ENCODE measurements at regions not wholly inside any gene's neighbourhood (a gene's known extent, or its start where the extent isn't known, plus 50 kb on each side); places are given as distances from the start of the nearest gene placed in this dataset.

GRCh38 chr16:59021751-59022150, 287.6 kb upstream of the GOT2 start:
- FAIRE-seq: no peak
- BruUV-seq (replicated peaks): no TSS peak
- no peaks in the 10 kb centered on the region for H3K79me2 ChIP-seq (ENCODE audit: insufficient read depth, low read length)
- H4K20me1 ChIP-seq (ENCODE audit: insufficient read depth, low read length): no peaks in the 10 kb centered on the region
- no peaks in the 10 kb centered on the region for H3K4me1 ChIP-seq (ENCODE audit: insufficient read depth, low read length)
- H3K4me2 ChIP-seq (ENCODE audit: low read depth, low read length): no peak overlapping the region
- no peaks in the 10 kb centered on the region for H3K27me3 ChIP-seq (ENCODE audit: control insufficient read depth in 1 of 2, insufficient read depth in 2 of 2, low read length in 2 of 2)
- no peak overlapping the region for H3K9ac ChIP-seq (ENCODE audit: insufficient read depth, low read depth, low read length)
- no peaks in the 10 kb centered on the region for H3K9me3 ChIP-seq (ENCODE audit: low read length)
- H3K36me3 ChIP-seq (replicated peaks in 1 of 2; ENCODE audit: control insufficient read depth in 1 of 2, insufficient read depth in 2 of 2, low read length in 2 of 2): no peaks in the 10 kb centered on the region
- CTCF ChIA-PET (ENCODE audit: low intra/inter-chr PET ratio, low total read pairs): no interaction called here
- no peak for TF ChIP-seq ZNF883 (CRISPR knock-in tag; IDR thresholded peaks at IDR 0.05; ENCODE audit: not compliant biosample characterization)
- TF ChIP-seq ZBED4 (CRISPR knock-in tag; IDR thresholded peaks at IDR 0.05; ENCODE audit: borderline replicate concordance): no peak
- POLR2A ChIA-PET: no interaction called here
- intact Hi-C loops (cut with micrococcal nuclease; ENCODE audit: unreplicated experiment) (no loop called here), in situ Hi-C loops (cut with HindIII; ENCODE audit: extremely low pct_ligation_motif_present, low pct_unique_long_range_greater_than_20kb) (no loop called here)
- DNase-seq (ENCODE audit: low spot score): no peak
- H3K4me3 ChIP-seq (replicated peaks in 1 of 3; ENCODE audit: insufficient read depth in 1 of 3, low read depth in 2 of 3, low read length in 3 of 3): no peak overlapping the region
- H3K27ac ChIP-seq (ENCODE audit: extremely low read length, insufficient read depth, low read length): no peak overlapping the region
- no peak for ATAC-seq
- no peak overlapping the region for H2AFZ ChIP-seq (ENCODE audit: low read length)
- 36% methylated on average over 7 of the region's 7 CpGs for WGBS (ENCODE audit: low lambda C conversion rate)

GRCh38 chr16:59013930-59014329, 279.8 kb upstream of the GOT2 start:
- Histone ChIP-seq H3K36me3 (replicated peaks in 1 of 2; ENCODE audit: control insufficient read depth in 1 of 2, insufficient read depth in 2 of 2, low read length in 2 of 2) (no peaks in the 10 kb centered on the region), H2AFZ (ENCODE audit: low read length) (no peak overlapping the region), H3K4me1 (ENCODE audit: insufficient read depth, low read length) (no peaks in the 10 kb centered on the region), H3K27me3 (ENCODE audit: control insufficient read depth in 1 of 2, insufficient read depth in 2 of 2, low read length in 2 of 2) (no peaks in the 10 kb centered on the region), H3K4me2 (ENCODE audit: low read depth, low read length) (no peak overlapping the region), H3K9me3 (ENCODE audit: low read length) (no peaks in the 10 kb centered on the region), H3K27ac (ENCODE audit: extremely low read length, insufficient read depth, low read length) (no peak overlapping the region), H3K79me2 (ENCODE audit: insufficient read depth, low read length) (no peaks in the 10 kb centered on the region), H3K9ac (ENCODE audit: insufficient read depth, low read depth, low read length) (no peak overlapping the region), H4K20me1 (ENCODE audit: insufficient read depth, low read length) (no peaks in the 10 kb centered on the region), H3K4me3 (replicated peaks in 1 of 3; ENCODE audit: insufficient read depth in 1 of 3, low read depth in 2 of 3, low read length in 3 of 3) (no peak overlapping the region)
- no TSS peak for BruUV-seq (replicated peaks)
- ATAC-seq (no peak), DNase-seq (ENCODE audit: low spot score) (no peak), FAIRE-seq (no peak)
- ChIA-PET CTCF (ENCODE audit: low intra/inter-chr PET ratio, low total read pairs) (no interaction called here), POLR2A (no interaction called here)
- intact Hi-C loops (cut with micrococcal nuclease; ENCODE audit: unreplicated experiment) (no loop called here), in situ Hi-C loops (cut with HindIII; ENCODE audit: extremely low pct_ligation_motif_present, low pct_unique_long_range_greater_than_20kb) (no loop called here)
- WGBS (ENCODE audit: low lambda C conversion rate): 6% methylated on average over 6 of the region's 6 CpGs
- TF ChIP-seq BCL6 (CRISPR knock-in tag; IDR thresholded peaks at IDR 0.05): no peak
- TF ChIP-seq MXD1 (CRISPR knock-in tag; IDR thresholded peaks at IDR 0.05): no peak
- no peak for TF ChIP-seq ZBTB44 (CRISPR knock-in tag; IDR thresholded peaks at IDR 0.05)
- TF ChIP-seq THYN1 (CRISPR knock-in tag; IDR thresholded peaks at IDR 0.05; ENCODE audit: borderline replicate concordance, low read depth): no peak
- TF ChIP-seq, protein P1, sequence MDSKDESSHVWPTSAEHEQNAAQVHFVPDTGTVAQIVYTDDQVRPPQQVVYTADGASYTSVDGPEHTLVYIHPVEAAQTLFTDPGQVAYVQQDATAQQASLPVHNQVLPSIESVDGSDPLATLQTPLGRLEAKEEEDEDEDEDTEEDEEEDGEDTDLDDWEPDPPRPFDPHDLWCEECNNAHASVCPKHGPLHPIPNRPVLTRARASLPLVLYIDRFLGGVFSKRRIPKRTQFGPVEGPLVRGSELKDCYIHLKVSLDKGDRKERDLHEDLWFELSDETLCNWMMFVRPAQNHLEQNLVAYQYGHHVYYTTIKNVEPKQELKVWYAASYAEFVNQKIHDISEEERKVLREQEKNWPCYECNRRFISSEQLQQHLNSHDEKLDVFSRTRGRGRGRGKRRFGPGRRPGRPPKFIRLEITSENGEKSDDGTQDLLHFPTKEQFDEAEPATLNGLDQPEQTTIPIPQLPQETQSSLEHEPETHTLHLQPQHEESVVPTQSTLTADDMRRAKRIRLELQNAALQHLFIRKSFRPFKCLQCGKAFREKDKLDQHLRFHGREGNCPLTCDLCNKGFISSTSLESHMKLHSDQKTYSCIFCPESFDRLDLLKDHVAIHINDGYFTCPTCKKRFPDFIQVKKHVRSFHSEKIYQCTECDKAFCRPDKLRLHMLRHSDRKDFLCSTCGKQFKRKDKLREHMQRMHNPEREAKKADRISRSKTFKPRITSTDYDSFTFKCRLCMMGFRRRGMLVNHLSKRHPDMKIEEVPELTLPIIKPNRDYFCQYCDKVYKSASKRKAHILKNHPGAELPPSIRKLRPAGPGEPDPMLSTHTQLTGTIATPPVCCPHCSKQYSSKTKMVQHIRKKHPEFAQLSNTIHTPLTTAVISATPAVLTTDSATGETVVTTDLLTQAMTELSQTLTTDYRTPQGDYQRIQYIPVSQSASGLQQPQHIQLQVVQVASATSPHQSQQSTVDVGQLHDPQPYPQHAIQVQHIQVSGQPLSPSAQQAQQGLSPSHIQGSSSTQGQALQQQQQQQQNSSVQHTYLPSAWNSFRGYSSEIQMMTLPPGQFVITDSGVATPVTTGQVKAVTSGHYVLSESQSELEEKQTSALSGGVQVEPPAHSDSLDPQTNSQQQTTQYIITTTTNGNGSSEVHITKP (CRISPR knock-in tag; IDR thresholded peaks at IDR 0.05; ENCODE audit: low read depth): no peak

All from HepG2 (cell line).